B cell (primary cell): ENCODE measurements at regions not wholly inside any gene's neighbourhood (a gene's known extent, or its start where the extent isn't known, plus 50 kb on each side); places are given as distances from the start of the nearest gene placed in this dataset.
"Not testable (repeated sequence)": the region's sequence is repeated elsewhere in the genome, so short reads cannot be mapped to it uniquely, and the experiment has no call there.

Experiments used
- ATAC-seq: fragments of 200-7000 bp; cut with Tn5 transposase; one replicate; pipeline ENCODE4 v1.10.0; 2021; ENCODE audit warnings: low read depth, mild to moderate bottlenecking, moderate number of reproducible peaks, moderate library complexity
- CTCF ChIA-PET: fragments of 350-600 bp; sonication (Branson Sonifier 250); formaldehyde crosslinking; loops from one replicate; lab custom pipeline; 2021; ENCODE audit warnings: antibody characterized with exemption, inconsistent platforms; lab: Charles Lee
- POLR2A ChIA-PET: fragments of 350-600 bp; sonication (Branson Sonifier 250); formaldehyde crosslinking; loops from one replicate; lab custom pipeline; 2021; ENCODE audit warnings: antibody characterized with exemption; lab: Charles Lee
- DNase-seq: peaks from one replicate; pipeline ENCODE4 v3.0.0; 2013
- H2AFZ ChIP-seq: 2 replicates; pipeline ENCODE4 v1.6.1; 2012; ENCODE audit warnings: mild to moderate bottlenecking, low read depth, low read length; ENCODE audit not compliant: insufficient read depth, poor library complexity, severe bottlenecking
- H3K27ac ChIP-seq, 2 donors: 1 replicate in 1 of 2; 2 replicates in 1 of 2; pipeline ENCODE4 v1.5.1; 2012 to 2013; ENCODE audit warnings: low read length in 2 of 2, mild to moderate bottlenecking in 2 of 2, moderate library complexity in 1 of 2
- H3K27me3 ChIP-seq, 4 experiments: fragments of 200-600 bp in 1 of 4; sonication (generic) in 1 of 4; replicated peaks in 1 of 4; 1 replicate in 2 of 4; 2 replicates in 2 of 4; pipeline versions ENCODE4 v1.6.1 to v1.7.0; 2013 to 2016; ENCODE audit warnings: low read length in 3 of 4, mild to moderate bottlenecking in 2 of 4, mixed read lengths in 1 of 4, moderate library complexity in 1 of 4; ENCODE audit not compliant: insufficient read depth in 4 of 4, control insufficient read depth in 3 of 4; ENCODE audit errors: control extremely low read depth in 1 of 4
- H3K36me3 ChIP-seq, 2 experiments: replicated peaks in 1 of 2; 1 replicate in 1 of 2; 2 replicates in 1 of 2; pipeline versions ENCODE4 v1.6.1 to v1.7.1; 2013; ENCODE audit warnings: low read length in 1 of 2; ENCODE audit not compliant: insufficient read depth in 2 of 2, control insufficient read depth in 1 of 2; ENCODE audit errors: control extremely low read depth in 1 of 2, extremely low read depth in 1 of 2
- H3K4me1 ChIP-seq, 2 donors: fragments of 200-600 bp in 1 of 2; sonication (generic) in 1 of 2; 1 replicate in 1 of 2; 2 replicates in 1 of 2; pipeline versions ENCODE4 v1.5.1 to v1.6.1; 2013 to 2017; ENCODE audit warnings: low read length in 2 of 2; ENCODE audit not compliant: control insufficient read depth in 2 of 2, insufficient read depth in 2 of 2
- H3K4me2 ChIP-seq: replicated peaks from 2 replicates; pipeline ENCODE3; 2012; ENCODE audit warnings: mild to moderate bottlenecking, low read depth, low read length; ENCODE audit not compliant: poor library complexity, severe bottlenecking
- H3K4me3 ChIP-seq, 5 experiments: fragments of 200-600 bp in 1 of 5; sonication (generic) in 1 of 5; 1 replicate in 3 of 5; 2 replicates in 2 of 5; pipeline versions ENCODE4 v1.5.1 to v1.7.0; 2011 to 2016; ENCODE audit warnings: low read length in 4 of 5, mild to moderate bottlenecking in 4 of 5, low read depth in 2 of 5, control low read depth in 1 of 5, moderate library complexity in 1 of 5; ENCODE audit not compliant: insufficient read depth in 1 of 5; ENCODE audit errors: control extremely low read depth in 1 of 5, extremely low read depth in 1 of 5
- H3K79me2 ChIP-seq: fragments of 200-600 bp; sonication (generic); one replicate; pipeline ENCODE4 v1.6.0; 2016; ENCODE audit warnings: low read length; ENCODE audit not compliant: control insufficient read depth, insufficient read depth
- H3K9ac ChIP-seq: fragments of 200-600 bp; sonication (generic); 2 replicates; pipeline ENCODE4 v1.6.1; 2017; ENCODE audit warnings: mild to moderate bottlenecking, low read length, moderate library complexity
- H3K9me3 ChIP-seq, 3 donors: one replicate each; pipeline versions ENCODE4 v1.6.1 to v1.7.1; 2013; ENCODE audit warnings: low read length in 2 of 3; ENCODE audit not compliant: control insufficient read depth in 2 of 3, insufficient read depth in 1 of 3; ENCODE audit errors: control extremely low read depth in 1 of 3
- H4K20me1 ChIP-seq: 2 replicates; pipeline ENCODE4 v1.6.0; 2012; ENCODE audit warnings: mild to moderate bottlenecking, low read length; ENCODE audit not compliant: insufficient read depth, control insufficient read depth, poor library complexity, severe bottlenecking
- H3K27ac Mint-ChIP-seq: one replicate; pipeline ENCODE4 v1.8.0; 2021; ENCODE audit warnings: mixed read lengths
- H3K27me3 Mint-ChIP-seq: one replicate; pipeline ENCODE4 v1.8.0; 2021; ENCODE audit warnings: mixed read lengths
- H3K4me1 Mint-ChIP-seq: one replicate; pipeline ENCODE4 v1.8.0; 2021; ENCODE audit warnings: mixed read lengths
- H3K4me3 Mint-ChIP-seq: one replicate; pipeline ENCODE4 v1.8.0; 2021; ENCODE audit warnings: mixed read lengths
- H3K9me3 Mint-ChIP-seq: one replicate; pipeline ENCODE4 v1.8.0; 2022; ENCODE audit warnings: mixed read lengths; ENCODE audit not compliant: insufficient read depth
- CTCF ChIP-seq: fragments of 200-600 bp; IDR thresholded peaks from one replicate; pipeline ENCODE4 v1.8.0; 2022; ENCODE audit warnings: antibody characterized with exemption, mild to moderate bottlenecking
- EZH2 ChIP-seq: IDR thresholded peaks from 2 replicates; pipeline ENCODE4 v1.6.1; 2012; ENCODE audit warnings: borderline replicate concordance, low read depth, mild to moderate bottlenecking, moderate library complexity, low read length; ENCODE audit not compliant: insufficient read depth, poor library complexity, severe bottlenecking
- WGBS: methylation state at CpG from one replicate; pipeline ENCODE4 v1.1.5; 2013; ENCODE audit warnings: missing lambda C conversion rate; ENCODE audit not compliant: insufficient coverage; 5-methylcytosine and 5-hydroxymethylcytosine counted together
- intact Hi-C: fragments of 100-400 bp; cut with micrococcal nuclease; formaldehyde crosslinking; loops from one replicate; pipeline ENCODE4 v1.10.0; 2022

GRCh38 chr10:9951481-9952257 lies 1066.0 kb upstream of the CELF2 start:
- H3K4me3 ChIP-seq = no peak overlapping the region
- H3K4me3 Mint-ChIP-seq = no peak overlapping the region
- H3K27me3 ChIP-seq = no peaks in the 10 kb centered on the region
- no peaks in the 10 kb centered on the region for H4K20me1 ChIP-seq
- no peaks in the 10 kb centered on the region for H3K27me3 Mint-ChIP-seq
- no peak overlapping the region for H3K9ac ChIP-seq
- no peak overlapping the region for H2AFZ ChIP-seq
- no peak overlapping the region for H3K27ac Mint-ChIP-seq
- no peaks in the 10 kb centered on the region for H3K9me3 Mint-ChIP-seq
- ChIA-PET CTCF (no interaction called here), POLR2A (no interaction called here)
- ATAC-seq (no peak), DNase-seq (no peak)
- WGBS = no CpG with 5 or more reads among the region's 1 CpG
- no peaks in the 10 kb centered on the region for H3K9me3 ChIP-seq
- intact Hi-C loops = no loop called here
- H3K27ac ChIP-seq = no peak overlapping the region
- H3K4me2 ChIP-seq = no peak overlapping the region
- H3K79me2 ChIP-seq = no peaks in the 10 kb centered on the region
- TF ChIP-seq CTCF = no peak
- TF ChIP-seq EZH2 = no peak
- no peaks in the 10 kb centered on the region for H3K4me1 ChIP-seq
- H3K4me1 Mint-ChIP-seq = no peaks in the 10 kb centered on the region
- no peaks in the 10 kb centered on the region for H3K36me3 ChIP-seq

GRCh38 chr10:9957351-9957750 lies 1060.3 kb upstream of the CELF2 start:
- ATAC-seq (no peak), DNase-seq (no peak)
- Mint-ChIP-seq H3K4me3 (no peak overlapping the region), H3K27me3 (no peaks in the 10 kb centered on the region), H3K27ac (no peak overlapping the region), H3K9me3 (no peaks in the 10 kb centered on the region), H3K4me1 (no peaks in the 10 kb centered on the region)
- no CpG with 5 or more reads among the region's 1 CpG for WGBS
- CTCF ChIA-PET = no interaction called here
- Histone ChIP-seq H3K4me2 (no peak overlapping the region), H3K27ac (no peak overlapping the region), H3K36me3 (no peaks in the 10 kb centered on the region), H3K4me3 (no peak overlapping the region), H3K4me1 (no peaks in the 10 kb centered on the region), H3K9ac (no peak overlapping the region), H3K27me3 (no peaks in the 10 kb centered on the region), H3K79me2 (no peaks in the 10 kb centered on the region), H2AFZ (no peak overlapping the region), H4K20me1 (no peaks in the 10 kb centered on the region), H3K9me3 (no peaks in the 10 kb centered on the region)
- POLR2A ChIA-PET = no interaction called here
- intact Hi-C loops = no loop called here
- no peak for TF ChIP-seq EZH2
- TF ChIP-seq CTCF = no peak

GRCh38 chr10:9957876-9958275 lies 1059.8 kb upstream of the CELF2 start:
- H3K9me3 Mint-ChIP-seq, CTCF ChIA-PET, H3K4me1 ChIP-seq, H3K27ac ChIP-seq, H3K27me3 ChIP-seq, H4K20me1 ChIP-seq, H3K4me3 ChIP-seq, H3K9me3 ChIP-seq, H3K4me1 Mint-ChIP-seq, H3K79me2 ChIP-seq, H3K9ac ChIP-seq, H3K36me3 ChIP-seq, H3K27me3 Mint-ChIP-seq, H2AFZ ChIP-seq, H3K4me2 ChIP-seq, intact Hi-C loops, H3K4me3 Mint-ChIP-seq, DNase-seq, H3K27ac Mint-ChIP-seq, ATAC-seq, POLR2A ChIA-PET: not testable (repeated sequence)
- whole genome bisulfite sequencing = 87% methylated on average over 6 of the region's 6 CpGs
